NCI-H2227 (cell line): ENCODE measurements at regions not wholly inside any gene's neighbourhood (a gene's known extent, or its start where the extent isn't known, plus 50 kb on each side); places are given as distances from the start of the nearest gene placed in this dataset.

ENCODE experiments used
- DNase-seq: peaks from one replicate; lab custom pipeline; 2025; ENCODE audit not compliant: unreplicated experiment; lab: John Stamatoyannopoulos, UW

DNA sequence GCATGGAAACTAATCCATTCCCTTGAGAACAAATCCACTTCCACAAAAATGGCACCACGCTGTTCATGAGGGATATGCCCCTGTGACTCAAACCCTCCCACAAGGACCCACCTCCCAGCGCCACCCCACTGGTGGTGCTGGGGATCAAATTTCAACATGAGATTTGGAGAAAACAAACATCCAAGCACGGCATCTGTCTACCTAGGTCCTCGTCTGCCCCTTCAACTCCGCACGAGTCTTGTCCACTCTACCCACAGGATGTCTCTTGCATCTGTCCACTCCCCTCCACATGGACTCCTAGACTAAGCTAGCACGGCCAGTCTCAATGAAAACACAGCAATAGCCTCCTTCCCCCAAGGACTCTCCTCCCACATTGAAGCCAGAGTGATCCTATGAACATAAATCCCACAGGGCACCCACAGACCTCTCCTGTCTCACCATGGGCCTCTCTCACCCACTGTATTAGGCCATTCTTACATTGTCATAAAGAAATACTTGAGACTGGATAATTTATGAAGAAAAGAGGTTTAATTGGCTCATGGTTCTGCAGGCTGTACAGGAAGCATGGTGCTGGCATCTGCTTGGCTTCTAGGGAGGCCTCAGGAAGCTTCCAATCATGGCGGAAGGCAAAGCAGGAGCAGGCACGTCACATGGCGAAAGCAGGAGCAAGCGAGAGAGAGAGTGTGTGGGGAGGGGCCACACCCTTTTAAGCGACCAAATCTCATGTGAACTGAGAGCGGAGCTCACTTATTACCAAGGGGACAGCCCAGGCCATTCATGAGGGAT lies 101.4 kb downstream of the TOMM20 start:
- no peak for DNase-seq

DNA sequence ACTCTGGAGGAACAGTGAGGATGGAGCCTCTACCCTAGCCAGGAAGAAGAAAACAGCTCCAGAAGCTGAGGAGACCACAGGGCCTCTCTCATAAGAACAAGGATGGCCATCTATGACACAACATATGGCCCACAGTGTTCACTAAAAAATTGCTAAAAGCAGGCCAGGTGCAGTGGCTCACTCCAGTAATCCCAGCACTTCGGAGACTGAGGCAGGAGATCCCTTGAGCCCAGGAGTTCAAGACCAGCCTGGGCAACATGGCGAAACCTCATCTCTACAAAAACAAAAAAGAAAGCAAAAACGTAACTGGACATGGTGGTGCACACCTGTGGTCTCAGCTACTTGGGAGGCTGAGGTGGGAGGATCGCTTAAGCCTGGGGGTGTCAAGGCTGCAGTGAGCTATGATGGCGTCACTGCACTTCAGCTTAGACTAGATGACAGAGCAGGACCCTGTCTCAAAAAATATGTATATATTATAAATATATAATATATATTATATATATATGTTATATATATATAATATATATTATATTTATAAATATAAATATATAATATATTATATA lies 103.1 kb downstream of the TOMM20 start:
- DNase-seq = no peak

GRCh38 chr1:235024711-235025421 lies 103.8 kb downstream of the TOMM20 start:
- DNase-seq = no peak

GRCh38 chr1:235023711-235024439 lies 104.8 kb downstream of the TOMM20 start:
- no peak for DNase-seq

DNA sequence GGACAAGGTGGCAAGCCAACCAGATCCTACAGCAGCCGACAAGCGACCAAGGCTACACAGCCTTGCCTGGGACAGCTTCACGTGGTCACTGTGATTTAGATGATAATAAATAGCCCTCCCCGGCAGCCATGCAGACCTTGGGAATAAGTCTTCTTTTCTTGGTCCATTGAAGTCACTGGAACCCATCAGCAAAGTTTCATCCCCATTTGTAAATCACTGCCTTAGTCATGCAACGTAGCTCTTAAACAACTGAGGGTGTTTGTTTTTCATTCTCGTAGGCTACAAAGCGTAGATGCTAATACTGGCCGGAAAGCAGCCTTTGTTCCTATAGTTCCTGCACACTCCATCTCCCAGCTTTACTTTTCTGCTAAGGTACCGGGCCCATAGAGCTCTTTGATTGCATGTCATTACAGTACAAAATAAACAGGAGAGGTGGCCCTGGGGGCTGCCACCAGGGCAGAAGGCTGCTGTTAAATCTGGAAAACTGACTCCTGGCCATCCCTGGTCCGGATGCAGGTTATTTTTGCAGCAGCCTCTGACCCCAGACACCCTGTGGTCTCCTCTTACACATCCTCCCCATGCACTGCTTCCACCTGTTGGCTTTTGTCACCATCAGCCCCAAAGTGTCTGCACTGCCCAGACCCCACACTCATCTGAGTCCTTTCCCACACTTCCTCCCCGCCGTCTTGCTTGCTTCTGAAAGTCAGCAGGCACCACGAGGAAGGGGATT lies 105.5 kb downstream of the TOMM20 start:
- no peak for DNase-seq

GRCh38 chr1:235022341-235022980 lies 106.2 kb downstream of the TOMM20 start:
- no peak for DNase-seq

DNA sequence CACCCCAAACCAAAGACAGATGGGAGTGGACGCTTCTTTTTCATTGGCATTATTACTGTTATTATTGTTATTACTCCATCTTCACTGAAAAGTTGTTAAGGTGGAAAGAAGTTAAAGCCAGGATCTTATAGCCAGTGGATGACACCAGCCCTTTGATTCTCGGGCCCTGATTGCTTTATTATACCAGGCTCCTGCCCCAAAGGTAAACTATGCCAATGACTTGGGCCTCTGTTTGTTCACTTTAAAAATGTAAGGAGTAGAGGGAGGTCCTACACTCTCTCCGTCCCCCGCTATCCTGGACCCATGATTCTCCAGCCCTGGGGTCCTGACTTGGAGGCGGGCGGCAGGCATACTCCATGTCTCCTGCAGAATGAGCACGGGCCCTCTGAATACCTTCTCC lies 106.8 kb downstream of the TOMM20 start:
- DNase-seq = no peak

DNA sequence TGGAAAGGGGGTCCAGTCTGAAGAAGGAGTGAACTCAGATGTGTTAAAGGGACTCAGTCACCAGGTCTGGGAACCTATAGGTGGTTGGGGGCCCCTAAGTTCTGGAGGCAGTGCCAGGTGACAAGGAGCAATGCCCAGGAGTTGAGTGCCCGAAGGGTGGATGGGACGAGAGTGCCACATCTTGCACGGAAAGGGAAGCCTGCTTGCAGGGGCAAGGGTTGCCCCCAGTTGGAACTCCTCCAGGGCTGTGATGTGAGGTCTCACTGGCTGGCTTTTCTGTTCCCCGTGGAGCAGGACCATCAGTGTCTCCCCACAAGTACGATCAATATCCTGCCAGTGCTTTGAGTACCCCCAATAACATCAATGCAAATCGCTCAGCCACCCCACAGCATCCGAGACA lies 107.3 kb downstream of the TOMM20 start:
- no peak for DNase-seq

- peak; percentile 35 for DNase-seq
Observed at GRCh38 chr1:235019961-235020360, 108.7 kb downstream of the TOMM20 start.

DNA sequence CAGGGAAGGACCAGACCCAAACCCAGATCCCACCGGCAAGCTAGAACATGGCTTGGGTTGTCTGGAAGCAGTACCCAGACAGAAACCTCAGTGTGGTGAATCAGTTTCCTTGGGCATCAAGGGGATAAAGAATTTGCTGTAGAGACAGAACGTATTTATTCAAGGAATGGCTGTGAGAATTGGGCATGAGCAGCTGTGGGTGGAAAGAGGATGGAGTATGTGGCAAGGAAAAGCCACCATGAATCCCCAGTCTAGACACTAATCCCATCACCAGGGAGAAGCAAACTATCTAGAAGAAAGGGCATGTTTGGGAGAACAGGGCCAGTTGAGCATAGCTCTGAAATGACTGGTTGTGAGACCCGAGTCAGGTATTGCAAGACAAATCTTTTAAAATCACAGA lies 109.2 kb downstream of the TOMM20 start:
- no peak for DNase-seq

DNA sequence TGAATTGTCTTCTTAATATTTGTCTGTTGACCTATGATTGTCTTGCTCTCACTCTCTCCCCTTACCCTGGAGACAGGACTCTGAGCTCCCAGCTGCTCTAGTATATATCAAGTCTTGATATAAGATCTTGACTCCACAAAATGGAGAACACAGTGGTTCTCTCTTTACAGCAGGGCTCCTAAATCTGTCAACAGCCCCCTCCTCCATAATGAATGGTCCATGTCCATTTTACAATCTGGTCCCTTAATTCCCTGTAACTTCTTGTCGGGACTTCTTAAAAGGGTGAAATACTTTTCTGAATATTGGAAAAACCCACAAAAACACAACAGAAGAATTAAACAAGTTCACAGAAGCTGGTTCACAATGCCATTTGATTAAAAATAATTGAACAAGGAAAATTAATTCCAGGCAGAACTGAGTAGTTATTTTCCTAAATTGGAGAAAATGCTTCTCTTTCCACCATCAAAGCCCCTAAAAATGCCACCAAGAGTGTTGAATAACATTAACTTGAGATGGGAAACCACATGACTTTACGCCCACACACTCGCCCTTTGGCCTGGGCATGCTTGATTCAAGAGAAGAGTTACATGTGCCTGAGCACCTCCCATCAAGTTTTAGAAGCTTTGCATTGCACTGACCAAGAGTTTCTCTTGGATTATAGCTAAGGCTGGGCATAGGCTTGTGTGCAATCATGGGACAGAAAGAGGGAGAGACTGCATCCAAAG lies 109.8 kb downstream of the TOMM20 start:
- DNase-seq = no peak

DNA sequence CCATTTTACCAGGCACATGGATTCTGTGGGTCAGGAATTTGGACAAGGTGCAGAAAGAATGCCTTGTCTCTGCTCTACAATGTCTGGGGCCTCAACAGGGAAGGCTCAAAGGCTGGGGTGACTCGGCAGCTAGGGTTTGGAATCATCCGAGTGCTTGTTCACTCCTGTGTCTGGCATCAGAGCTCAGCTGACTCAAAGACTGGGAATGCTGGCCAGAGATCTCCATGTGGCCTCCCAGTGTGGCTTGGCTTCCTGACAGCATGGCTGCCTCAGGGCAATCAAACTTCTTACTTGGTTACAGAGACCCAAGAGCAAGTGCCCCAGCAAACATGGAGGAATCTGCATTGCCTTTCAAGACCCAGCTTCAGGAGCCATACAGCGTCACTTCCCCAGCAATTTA lies 110.5 kb downstream of the TOMM20 start:
- no peak for DNase-seq

DNA sequence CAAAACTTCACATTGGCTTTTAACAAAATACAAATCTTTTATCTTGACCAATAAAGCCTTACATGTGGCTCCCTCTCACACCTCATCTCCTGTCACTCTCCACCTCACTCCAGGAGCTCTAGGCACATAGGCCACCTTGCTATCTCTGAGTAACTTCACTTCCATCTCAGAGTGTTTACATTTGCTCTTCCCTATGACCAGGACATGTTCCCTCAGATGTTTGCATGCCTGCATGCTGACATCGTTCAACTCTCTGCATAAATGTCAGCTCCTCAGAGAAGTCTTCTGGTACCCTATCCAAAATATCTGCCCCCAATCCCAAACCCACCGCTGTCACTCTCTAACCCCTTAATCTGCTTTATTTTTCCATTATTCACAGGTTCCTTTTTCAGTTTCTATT lies 110.9 kb downstream of the TOMM20 start:
- no peak for DNase-seq

DNA sequence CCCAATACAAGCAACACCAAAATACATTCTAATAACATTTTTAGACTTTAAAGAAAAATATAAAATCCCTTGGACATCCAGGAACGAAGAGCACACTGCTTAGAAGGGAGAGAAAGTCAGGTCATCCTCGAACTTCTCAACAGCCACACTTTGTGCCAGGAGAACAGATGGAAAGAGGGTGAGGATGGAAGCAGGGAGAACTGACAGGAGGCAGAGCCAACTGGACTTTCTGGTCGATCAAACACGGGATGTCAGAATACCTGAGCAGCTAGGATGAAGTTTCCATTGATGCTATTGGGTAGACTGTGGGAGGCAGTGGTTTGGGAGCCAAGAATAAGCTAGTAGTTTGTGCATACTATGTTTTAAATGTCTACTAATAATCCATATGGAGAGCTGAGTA lies 111.4 kb downstream of the TOMM20 start:
- DNase-seq = no peak

DNA sequence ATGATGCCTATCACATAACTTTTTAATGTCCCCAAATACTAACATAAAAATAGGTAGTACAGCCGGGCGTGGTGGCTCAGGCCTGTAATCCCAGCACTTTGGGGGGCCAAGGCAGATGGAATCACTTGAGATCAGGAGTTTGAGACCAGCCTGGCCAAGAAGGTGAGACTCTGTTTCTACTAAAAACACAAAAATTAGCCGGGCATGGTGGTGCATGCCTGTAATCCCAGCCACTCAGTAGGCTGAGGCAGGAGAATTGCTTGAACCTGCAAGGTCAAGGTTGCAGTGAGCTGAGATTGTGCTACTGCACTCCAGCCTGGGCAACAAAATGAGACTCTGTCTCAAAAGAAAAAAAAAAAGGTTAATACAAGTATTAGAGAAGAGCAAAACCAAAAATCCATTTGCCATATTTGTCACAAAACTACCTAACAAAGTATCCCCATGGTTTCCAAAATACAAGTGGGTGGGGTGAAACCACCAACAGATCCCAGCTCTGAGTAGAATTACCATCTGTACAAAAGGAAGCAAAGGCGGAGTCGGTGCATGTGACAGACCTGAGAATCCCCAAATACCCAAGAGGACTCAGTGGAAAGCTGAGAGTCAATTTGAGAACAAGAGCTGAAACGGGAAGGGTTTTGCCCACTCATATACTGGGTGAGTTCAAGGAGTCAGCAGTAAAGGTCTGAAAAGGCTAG lies 113.2 kb downstream of the TOMM20 start:
- no peak for DNase-seq

- no peak for DNase-seq
Observed at GRCh38 chr1:235014756-235015155, 113.9 kb downstream of the TOMM20 start.

DNA sequence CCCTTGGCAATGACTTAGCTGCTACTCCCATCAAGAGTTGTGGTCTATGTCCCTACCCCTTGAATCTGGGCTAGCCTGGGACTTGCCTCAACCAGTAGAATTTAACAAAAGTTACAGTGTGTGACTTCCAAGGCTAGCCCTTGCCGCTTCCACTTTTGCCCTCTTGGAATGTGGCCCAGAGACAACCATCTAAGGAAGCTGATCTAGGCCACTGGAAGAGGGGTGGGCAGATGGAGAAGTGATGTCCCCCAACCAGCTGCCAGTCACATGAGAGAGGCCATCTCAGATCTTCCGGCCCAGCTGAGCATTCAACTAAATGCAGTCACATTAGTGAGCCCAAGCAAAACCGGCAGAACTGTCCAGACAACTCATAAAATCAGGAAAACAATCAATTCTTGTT lies 115.1 kb downstream of the TOMM20 start:
- no peak for DNase-seq

- no peak for DNase-seq
Observed at GRCh38 chr1:235012436-235013210, 116.0 kb downstream of the TOMM20 start.
